NCI-H2107 treated with DMSO at 0.1 percent for 48 hours (cell line): ENCODE measurements at regions not wholly inside any gene's neighbourhood (a gene's known extent, or its start where the extent isn't known, plus 50 kb on each side); places are given as distances from the start of the nearest gene placed in this dataset.

Experiments
- DNase-seq: peaks from one replicate; lab custom pipeline; 2025; ENCODE audit not compliant: unreplicated experiment; lab: John Stamatoyannopoulos, UW

DNA sequence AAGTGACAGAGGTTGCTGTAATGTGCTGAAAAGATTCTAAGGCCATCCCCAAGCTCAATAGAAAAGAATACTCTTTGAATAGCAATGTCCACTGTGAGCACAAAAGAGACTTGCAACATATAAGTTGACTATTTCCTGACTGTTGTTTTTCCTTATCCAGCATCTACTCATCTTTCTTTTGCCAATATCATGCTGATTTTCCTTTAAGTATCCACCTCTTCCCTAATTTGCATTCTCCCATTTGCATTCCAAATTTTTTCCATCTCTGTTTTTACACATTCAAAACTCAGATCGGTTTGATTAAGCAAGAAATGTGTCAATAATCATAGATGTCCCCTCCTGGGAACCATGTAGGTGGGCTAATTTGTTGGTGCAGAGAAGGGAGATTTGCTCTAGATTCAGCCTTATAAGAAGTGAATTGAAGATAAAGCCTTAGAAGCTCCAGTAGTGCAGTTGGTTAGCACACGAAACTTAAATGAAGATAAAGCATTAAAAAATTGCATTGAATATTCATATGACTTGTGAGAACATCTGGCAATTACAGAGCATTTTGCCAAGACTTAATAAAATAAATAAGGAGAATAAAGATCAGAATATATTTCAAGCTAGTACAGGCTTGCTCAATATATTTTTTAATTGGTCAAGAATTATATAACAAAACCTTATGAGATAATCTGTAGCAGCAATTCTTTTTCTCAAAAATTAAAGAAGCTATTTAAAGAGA, 267.6 kb downstream of the TMEM167A start:
- DNase-seq = no peak

DNA sequence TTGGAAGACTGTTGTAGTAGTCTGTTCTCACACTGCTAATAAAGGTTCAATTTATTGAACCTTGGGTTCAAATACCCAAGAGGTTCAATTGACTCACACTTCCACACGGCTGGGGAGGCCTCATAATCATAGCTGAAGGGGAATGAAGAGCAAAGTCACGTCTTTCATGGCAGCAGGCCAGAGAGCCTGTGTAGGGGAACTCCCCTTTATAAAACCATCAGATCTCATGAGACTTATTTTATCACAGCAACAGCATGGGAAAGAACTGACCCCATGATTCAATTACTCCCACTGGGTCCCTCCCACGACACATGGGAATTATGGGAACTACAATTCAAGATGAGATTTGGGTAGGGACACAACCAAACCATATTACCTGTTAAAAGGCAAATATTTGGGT, 268.2 kb downstream of the TMEM167A start:
- DNase-seq = no peak

DNA sequence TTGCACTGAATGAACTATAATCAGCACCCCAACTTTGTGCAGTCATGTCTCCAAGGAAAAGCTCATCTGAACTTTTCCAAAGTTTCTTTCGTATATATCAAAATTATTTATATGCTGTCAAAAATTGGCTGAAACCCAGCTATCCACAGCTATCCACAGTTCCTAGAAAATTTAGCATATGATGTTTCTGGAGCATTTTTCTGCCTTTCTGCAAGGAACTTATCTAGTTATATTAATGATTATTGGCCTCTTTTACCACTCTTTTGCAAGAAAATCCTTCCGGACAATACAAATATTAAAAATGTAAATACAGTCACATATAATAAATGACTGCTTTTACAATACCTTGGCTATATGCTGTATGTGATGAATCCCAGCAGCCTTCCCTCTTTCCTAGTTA, 270.2 kb downstream of the TMEM167A start:
- DNase-seq = no peak

DNA sequence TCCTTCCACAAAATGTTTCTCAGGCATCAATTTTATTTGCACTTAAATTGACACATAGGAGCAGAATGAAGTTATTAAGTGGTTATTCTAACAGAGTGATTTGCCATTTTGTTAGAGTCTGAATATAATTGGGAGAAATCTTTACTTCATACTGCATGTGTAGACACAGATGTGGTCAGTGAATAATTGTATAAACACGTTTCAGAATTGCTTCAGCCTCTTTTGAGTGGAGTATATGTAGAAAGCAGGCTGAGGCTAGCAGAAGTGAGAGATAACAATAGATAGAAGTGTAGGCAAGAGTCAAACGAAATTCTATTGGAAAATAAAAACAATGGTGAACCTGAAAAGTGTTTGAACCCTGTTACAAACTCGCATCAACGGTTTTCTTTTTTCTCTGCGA, 270.7 kb downstream of the TMEM167A start:
- DNase-seq = no peak

DNA sequence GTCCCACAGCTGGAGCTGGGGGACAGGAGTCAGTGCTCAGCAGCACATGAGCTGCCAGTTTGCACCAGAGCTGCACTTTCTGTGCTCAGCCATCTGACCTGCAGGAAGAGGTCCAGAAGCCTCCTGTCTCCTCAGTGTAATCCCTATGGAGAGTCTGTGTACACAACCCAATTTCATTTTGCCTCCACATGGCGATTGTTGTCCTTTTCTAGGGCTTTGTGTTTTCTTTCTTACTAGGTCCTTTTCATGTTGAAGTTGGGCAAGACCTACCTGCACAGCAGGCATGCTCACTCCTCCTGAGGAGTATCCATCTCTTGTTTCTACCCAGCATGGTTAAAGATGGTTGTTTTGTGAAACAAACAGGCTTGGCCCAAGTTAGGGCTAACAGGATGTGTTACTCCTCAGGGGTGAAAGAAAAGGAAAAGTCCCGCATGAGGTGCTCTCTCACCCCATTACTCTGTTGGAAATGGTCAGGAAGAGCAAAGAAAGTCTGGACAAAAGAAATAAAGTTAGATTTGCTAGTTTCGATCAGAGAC, 273.0 kb downstream of the TMEM167A start:
- DNase-seq = no peak

DNA sequence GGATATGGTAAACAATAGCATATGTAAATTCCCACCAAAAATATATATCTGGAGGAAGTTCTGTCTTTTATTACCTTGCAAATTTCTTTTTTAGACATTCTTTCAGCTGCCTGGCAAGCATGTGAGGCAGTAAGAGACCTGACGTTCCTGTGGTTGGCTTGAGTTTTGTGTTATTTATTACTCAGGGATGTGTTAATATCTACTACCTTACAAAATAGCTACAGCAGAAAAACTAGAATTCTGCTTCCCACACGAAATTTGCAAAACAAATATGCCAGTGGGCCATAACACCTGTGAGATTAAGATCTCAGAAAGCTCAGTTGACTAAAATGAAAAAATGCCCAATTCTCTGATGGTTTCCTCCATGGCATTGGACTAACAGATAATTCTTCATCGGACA, 274.2 kb downstream of the TMEM167A start:
- no peak for DNase-seq

DNA sequence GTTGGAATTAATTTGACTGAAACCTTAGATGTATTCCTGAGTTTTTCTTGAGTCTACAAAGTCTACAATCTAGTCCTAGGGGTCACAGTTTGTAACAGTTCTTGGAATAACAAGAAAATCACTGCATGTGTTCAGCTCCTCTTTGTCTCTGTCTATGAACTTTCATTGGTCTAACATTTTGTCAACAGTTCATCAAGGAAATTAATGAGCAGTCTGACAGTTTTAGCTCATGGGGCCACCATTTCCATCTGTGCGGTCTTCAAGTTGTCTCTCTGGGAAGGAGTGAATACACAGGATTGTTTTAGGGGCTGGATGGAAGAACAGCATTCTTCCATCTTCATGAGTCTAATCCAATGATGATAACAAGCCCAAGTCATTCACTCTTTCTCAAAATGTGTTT, 276.4 kb downstream of the TMEM167A start:
- DNase-seq = no peak

DNA sequence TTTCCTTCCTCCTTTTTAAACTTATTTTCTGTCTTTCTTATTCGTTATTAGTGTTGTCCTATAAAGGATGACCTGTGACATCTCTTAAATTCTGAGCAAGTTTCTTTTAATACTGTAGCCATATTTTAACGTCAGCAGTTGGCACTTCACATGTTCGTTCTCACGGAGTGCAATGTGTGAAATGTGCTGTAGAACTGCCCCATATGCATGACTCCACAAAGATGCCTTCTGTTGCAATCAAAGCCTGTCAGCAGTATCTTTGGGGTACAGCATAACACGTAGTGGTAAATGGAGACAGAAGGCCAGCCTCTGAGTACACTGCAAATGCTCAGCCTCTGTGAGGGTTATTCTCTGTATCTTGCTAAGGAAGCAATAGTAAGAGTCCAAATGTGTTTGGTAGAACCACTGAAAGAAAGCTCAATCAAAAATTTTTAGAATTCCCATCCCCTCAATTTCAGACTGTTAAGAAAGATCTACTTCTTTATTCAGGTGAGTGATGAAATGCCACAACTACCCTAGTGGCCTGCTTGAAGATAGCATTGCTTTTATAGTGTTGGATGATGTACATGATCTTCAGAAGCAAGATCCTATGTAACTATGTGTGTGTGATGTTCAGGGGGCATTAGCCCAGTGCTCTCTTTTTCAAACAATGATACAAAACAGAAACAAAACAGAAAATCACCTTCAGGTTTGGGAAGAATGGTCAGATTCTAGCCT, 277.7 kb downstream of the TMEM167A start:
- no peak for DNase-seq

DNA sequence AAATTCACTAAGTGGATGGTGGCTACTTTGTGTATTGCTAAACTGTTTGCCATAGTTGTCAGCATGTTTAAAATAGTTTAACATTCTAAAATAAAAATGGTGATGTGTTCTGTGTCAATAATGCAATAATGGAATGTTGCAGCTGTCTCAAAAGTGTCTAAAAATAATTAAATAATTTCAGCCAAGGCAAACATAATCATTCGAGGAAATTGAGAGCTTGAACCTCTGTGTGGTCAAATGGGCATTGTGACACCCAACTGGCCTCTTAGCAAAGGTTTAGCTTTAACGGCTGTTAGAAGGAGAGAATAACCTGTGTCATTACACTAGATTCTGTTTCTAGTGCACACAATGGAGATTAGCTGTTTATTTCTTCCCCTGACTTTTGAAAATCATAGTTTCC, 278.5 kb downstream of the TMEM167A start:
- DNase-seq = no peak

DNA sequence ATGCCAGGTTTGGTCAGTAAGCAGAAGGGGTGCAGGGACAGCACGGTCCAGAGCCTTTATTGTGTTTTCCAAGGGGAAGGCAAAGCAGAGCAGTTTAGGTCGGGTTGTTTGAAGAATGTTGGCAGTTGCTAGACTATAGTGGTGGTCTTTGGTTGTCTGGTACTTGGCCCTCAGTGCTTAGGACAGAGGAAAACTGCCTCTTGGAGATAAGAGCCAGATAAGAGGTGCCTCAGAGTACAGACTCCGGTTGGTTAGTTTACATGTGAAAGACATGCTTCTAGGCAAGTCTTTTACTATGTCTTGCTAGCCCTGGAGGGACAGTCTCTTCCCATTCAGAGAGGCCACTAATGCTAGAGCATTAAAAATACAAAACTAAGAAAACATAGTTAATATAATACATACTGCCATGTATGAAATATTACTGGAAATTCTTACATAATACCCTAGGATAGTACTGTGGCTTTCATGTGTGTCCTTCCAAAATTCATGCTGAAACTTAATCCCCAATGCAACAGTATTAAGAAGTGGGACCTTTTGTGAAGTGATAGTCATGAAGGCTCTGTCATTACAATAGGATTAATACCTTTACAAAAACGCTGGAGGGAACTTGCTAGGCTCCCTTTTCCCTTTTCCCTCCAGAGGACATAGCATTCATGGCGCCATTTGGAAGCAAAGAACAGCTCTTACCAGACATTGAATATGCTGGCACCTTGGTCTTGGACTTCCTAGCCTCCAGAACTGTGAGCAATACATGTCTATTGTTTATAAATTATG, 280.4 kb downstream of the TMEM167A start:
- DNase-seq = no peak

DNA sequence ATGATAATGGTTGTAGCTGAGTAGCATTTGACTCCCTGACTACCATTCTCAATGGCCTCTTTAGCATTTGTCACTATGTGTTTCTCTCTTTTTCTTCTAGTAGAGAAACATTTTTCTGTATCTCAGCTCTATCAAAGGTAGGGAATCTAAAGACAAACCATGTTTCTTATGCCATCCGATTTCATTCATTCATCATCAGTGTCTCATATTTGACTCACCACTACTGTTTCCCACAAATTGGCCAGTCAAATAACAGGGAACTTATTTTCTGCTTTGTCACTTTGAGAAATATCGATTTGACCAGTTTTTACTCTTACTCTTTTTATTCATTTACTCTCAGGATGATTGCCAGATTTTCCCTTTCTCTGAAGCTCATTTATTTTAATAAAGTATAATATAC, 282.3 kb downstream of the TMEM167A start:
- no peak for DNase-seq

DNA sequence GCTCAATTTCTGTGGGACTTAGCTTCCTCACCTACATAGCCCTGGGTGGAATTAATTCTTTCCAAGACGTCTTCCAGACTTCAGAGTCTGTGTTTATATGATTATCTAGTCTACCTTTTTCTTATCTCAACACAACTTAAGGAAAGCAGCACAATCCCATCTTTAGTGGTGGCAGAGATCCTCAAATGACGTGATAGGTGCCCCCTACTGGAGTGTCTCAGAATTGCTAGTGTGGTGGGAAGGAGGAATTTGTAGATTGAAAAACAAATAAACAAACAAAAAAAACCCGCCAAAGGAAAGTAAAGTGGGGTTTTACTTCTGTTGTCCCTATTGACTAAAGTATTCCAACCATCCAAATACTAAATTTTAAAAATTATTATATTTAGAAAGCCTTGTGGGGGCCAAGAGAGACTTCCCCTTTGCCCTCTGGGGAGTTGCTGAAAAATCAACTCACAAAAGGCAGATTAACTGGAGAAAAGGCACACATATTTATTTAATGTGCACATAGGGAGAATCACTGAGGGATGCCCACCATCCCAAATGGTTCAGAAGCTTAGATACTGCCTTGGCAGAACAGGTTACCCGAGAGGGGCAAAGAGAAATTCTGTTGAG, 283.3 kb downstream of the TMEM167A start:
- no peak for DNase-seq

DNA sequence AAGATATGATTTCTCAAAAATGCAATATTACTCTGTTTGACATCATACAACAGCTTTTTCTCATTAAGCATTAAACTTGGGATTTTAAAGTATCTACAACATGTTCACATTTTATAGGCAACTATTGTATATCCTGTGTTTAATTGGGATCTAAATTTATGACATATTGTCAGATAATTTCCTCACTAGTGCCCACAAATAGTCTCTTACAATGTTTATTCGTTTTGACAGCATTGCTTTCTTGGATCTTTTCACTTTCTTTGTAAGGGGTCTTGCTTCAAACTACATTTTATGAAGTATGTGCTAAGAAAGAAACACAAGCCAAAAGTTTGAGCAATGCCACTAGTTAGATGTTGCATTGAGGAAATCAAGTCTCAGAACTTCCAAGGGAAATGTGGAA, 285.1 kb downstream of the TMEM167A start:
- no peak for DNase-seq

DNA sequence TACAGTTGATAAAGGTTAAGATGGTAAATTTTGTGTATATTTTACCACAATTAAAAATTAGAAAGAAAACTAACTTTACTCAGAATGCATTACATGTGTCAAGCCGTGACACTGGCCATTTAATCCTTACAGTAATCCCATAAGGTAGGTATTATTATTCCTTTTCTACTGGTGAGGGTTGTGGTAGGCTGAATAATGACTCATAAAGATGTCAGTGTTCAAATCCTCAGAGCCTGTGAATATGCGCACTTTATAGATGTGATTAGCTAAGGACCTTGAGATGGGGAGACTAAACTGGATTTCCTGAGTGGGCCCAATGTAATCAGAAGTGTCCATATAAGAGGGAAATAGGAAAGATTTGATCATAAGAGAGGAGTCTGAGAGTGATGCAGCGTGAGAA, 288.1 kb downstream of the TMEM167A start:
- no peak for DNase-seq

DNA sequence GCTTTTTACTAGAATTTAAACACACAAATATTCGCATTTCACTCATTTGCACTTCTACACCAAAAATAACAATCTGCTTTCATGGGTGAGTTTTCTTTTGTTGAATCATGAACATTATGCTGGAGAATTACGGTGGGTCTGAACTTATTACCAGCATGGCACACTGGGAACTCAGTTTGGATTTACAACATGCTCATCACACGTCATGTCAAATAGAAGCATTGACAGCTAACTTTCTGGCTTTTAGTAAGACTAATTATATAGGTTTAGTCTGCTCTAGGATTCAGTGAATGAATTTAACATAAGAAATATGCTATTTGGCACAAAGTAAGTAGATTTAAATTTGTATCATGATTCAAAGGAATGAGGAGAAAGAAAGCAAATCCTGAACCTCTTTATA, 290.4 kb downstream of the TMEM167A start:
- DNase-seq = no peak

DNA sequence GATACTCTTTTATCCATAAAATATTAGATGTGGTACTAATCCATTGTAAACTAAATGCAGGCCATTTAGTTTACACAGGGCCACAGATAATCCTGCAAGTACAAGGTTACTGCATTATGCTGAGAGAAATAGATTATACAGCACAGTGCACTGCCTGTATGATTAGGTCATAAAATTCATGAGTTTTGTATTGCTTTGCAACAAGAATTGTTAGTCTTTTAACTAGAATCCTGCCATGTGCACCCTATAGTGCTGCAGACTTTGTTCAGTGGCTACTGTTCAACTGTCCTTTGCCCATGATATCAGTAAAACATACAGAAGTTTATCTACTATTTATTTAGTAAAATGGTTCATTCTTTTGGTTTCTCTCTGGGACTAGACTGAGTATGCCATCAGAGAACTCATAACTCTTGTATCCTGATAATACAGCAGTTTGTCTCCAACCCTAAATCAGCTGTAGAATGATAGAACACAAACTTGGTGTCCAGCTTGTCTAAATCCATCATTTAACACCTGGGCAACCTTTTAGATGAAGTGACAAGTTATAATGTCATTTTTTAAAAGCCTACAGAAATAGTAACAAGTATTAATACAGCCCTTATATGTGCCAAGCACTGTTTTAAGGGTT, 291.2 kb downstream of the TMEM167A start:
- DNase-seq = no peak

DNA sequence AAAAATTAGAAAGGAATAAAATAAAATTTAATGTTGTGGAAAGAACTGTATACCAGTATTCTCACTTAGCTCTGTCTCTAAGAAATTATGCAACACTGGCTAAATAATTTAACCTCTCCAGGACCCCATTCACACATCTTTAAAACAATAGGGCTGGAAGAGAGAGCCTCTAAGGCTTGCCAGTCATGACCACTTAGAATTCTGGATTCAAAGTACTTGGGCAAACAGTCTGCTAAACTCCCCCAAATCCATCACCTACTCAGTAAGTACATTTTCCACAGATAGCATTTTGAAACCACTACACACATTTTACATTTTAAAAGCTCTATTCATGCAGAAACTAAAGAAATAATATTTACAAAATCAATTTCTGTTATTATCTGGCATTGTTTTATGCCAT, 291.7 kb downstream of the TMEM167A start:
- no peak for DNase-seq

DNA sequence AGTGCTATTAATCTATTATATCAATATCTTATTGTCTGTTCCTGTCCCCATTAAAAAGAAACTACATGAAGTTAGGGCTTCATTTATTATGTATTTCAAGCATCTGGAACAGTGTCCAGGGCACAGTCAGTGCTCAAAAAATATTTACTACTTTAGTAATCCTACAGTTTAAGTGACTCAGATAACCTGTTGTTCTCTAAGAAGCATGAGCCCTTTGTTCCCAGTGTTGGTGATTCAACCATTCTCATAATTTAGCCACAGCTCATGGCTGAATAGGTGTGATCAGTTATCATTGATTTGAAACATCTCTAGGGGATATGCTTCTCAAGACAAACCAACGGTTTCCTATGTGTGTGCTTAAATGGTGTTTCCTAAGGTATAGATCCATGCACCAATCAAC, 292.7 kb downstream of the TMEM167A start:
- DNase-seq = no peak

DNA sequence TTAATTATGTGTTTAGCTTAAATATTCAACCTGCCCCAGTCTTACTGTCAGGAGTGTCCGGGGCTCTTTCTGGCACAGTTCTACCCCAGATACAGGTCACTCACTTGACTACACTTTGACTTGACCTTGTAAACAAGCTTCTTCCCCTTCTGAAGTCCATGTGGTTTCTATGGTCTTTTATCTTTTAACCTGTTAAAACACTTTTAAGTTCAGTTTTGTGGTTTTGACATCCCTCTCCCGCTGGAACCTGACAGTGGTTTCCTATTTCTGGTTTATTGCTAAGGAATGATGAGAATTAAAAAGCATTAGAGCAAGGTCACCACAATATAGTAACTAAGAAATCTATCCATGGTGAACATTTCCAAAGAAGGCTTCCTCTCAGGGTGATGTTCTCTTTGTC, 300.1 kb downstream of the TMEM167A start:
- DNase-seq = no peak

DNA sequence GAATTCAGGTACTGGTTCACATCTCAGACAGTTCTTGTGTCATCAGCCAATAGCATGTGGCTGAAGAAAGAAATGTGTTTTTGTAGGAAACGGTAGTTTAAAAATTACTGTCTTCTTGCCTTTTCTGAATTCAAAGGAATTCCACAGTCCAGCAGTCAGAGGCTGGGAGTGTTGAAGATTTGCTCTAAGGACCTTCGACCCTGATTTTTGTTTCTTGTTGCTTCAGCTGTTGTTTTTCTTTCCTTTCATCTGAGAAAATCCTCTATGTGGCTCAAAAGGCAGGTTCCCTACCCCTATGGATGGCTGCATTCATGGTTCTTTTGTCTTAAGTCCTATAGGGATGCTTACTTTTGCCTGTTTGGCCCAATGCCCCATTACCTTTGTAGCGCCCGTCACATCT, 304.9 kb downstream of the TMEM167A start:
- DNase-seq = no peak

DNA sequence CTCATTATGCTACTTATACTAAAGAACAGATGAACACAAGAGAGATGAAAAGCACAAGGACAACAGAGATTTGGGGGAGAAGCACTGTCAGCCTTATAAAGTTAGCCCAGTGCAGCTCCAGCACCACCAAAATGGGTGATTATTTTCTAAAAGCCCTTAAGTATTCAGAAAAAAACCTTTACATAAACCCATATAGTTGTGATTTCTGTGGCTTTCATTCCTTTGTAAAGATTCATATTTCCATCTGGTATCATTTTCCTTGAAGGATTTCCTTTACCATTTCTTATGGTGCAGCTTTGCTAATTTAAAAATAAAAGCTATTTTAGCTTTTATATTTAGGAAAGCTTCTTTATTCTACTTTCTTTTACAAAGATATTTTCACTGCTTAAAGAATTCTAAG, 311.0 kb downstream of the TMEM167A start:
- no peak for DNase-seq
